ENCODE measurements at regions not wholly inside any gene's neighbourhood (a gene's known extent, or its start where the extent isn't known, plus 50 kb on each side); places are given as distances from the start of the nearest gene placed in this dataset.

DNA sequence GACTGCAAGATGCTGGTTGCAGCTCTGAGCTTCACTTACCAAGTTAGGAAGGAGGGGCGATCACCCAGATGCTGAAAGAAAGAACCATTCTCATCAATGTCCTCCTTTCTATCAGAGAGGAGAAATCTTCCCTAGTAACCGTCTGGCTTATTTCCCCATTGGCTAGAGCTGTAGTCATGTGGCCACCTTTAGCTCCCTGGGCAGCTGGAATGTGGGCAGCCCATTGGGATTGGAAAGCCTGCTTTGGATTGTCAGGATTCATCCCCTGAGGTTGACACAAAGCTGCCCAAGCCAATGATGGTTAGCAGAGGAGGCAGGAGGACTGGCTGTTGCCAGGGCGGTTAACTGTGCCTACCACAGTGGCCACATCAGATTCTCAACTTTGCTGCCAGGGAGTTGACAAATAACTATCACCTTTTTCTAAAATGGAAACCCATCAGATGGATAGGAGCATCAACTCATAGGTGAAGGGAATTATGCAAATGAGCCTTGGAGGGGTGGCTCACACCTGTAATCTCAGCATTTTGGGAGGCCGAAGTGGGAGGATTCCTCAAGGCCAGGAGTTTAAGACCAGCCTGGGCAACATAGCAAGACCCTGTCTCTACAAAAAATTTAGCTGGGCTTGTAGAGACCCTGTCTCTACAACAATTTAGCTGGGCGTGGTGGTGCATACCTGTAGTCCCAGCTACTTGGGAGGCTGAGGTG is 206.4 kb upstream of the GALNT17 start:
- Mint-ChIP-seq H3K36me3 (ENCODE audit: unreplicated experiment) (no peaks in the 10 kb centered on the region), H3K4me3 (ENCODE audit: unreplicated experiment) (no peak overlapping the region), H3K27ac (ENCODE audit: unreplicated experiment) (no peak overlapping the region), H3K4me1 (ENCODE audit: unreplicated experiment) (no peaks in the 10 kb centered on the region), H3K27me3 (ENCODE audit: unreplicated experiment) (no peaks in the 10 kb centered on the region), H3K9me3 (ENCODE audit: unreplicated experiment) (peaks cover 18% of the 10 kb centered on the region)
- TF ChIP-seq, protein P1, sequence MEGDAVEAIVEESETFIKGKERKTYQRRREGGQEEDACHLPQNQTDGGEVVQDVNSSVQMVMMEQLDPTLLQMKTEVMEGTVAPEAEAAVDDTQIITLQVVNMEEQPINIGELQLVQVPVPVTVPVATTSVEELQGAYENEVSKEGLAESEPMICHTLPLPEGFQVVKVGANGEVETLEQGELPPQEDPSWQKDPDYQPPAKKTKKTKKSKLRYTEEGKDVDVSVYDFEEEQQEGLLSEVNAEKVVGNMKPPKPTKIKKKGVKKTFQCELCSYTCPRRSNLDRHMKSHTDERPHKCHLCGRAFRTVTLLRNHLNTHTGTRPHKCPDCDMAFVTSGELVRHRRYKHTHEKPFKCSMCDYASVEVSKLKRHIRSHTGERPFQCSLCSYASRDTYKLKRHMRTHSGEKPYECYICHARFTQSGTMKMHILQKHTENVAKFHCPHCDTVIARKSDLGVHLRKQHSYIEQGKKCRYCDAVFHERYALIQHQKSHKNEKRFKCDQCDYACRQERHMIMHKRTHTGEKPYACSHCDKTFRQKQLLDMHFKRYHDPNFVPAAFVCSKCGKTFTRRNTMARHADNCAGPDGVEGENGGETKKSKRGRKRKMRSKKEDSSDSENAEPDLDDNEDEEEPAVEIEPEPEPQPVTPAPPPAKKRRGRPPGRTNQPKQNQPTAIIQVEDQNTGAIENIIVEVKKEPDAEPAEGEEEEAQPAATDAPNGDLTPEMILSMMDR (IDR thresholded peaks at IDR 0.05), result no peak
- DNase-seq (ENCODE audit: extremely low spot score, unreplicated experiment), result no peak

DNA sequence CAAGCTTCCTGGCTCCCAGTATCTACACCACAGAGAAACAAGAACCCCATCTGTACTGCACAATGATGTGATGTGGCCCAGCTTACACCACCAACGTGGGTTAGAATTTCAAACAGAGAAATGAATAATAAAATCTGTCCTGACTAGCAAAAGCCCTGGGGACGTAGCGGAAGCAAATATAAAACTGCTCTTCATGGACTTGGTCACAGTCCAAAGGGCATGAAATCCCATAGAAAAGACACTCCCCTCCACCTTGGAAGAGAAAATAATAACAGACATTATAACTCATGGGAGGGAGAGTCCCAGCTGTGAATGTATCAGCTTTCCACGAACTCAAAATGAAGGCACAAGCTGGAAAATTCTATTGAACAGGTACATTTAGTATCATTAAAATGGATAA is 205.3 kb upstream of the GALNT17 start:
- no peak overlapping the region for H3K27ac Mint-ChIP-seq (ENCODE audit: unreplicated experiment)
- no peak for DNase-seq (ENCODE audit: extremely low spot score, unreplicated experiment)
- no peaks in the 10 kb centered on the region for H3K36me3 Mint-ChIP-seq (ENCODE audit: unreplicated experiment)
- H3K9me3 Mint-ChIP-seq (ENCODE audit: unreplicated experiment), result peaks cover 23% of the 10 kb centered on the region
- H3K4me1 Mint-ChIP-seq (ENCODE audit: unreplicated experiment), result no peaks in the 10 kb centered on the region
- no peak overlapping the region for H3K4me3 Mint-ChIP-seq (ENCODE audit: unreplicated experiment)
- TF ChIP-seq, protein P1 (IDR thresholded peaks at IDR 0.05), result no peak
- H3K27me3 Mint-ChIP-seq (ENCODE audit: unreplicated experiment), result no peaks in the 10 kb centered on the region

DNA sequence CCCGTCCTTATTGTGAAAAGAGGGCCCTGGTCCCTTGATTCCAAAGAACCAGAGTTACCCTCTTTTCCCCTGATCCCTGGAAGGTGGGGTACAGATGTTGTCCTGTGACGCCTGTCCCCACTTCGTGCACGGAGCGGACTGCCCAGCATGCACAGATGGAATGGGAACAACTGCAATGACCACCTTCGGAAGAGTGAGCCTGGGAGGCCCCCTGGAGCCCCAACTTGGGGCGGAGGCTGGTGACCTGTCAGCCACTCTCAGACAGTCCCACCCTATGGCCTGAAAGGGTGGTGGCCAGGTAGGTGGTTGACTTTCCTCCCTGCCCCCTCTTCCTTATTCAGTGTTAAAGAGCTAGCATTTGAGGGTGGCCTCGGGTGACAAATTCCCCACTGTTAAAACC is 196.6 kb upstream of the GALNT17 start:
- Mint-ChIP-seq H3K27me3 (ENCODE audit: unreplicated experiment) (no peaks in the 10 kb centered on the region), H3K9me3 (ENCODE audit: unreplicated experiment) (peaks cover 38% of the 10 kb centered on the region), H3K4me3 (ENCODE audit: unreplicated experiment) (no peak overlapping the region), H3K4me1 (ENCODE audit: unreplicated experiment) (no peaks in the 10 kb centered on the region), H3K36me3 (ENCODE audit: unreplicated experiment) (no peaks in the 10 kb centered on the region), H3K27ac (ENCODE audit: unreplicated experiment) (no peak overlapping the region)
- DNase-seq (ENCODE audit: extremely low spot score, unreplicated experiment), result peak; percentile 83
- TF ChIP-seq, protein P1 (IDR thresholded peaks at IDR 0.05), result no peak

DNA sequence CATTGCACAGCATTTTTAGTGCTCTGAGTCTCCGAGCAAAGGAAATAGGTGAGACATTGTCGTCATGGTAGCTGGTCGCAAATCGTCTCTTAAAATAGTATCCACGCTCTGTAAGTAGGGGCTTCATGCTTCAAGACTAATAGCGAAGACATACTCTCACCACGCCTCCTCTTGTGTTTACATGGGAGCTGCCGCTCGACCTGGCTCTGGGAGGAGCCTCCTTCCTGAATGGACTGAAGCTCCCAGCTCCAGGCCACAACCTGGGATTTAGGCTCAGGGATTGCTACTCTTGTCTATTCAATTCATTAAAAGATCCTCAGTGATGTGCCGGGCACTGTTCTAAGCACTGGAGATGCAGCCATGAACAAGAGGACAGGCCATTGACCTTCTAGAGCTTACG is 196.1 kb upstream of the GALNT17 start:
- DNase-seq (ENCODE audit: extremely low spot score, unreplicated experiment), result peak; percentile 27
- Mint-ChIP-seq H3K27me3 (ENCODE audit: unreplicated experiment) (no peaks in the 10 kb centered on the region), H3K4me1 (ENCODE audit: unreplicated experiment) (no peaks in the 10 kb centered on the region), H3K27ac (ENCODE audit: unreplicated experiment) (no peak overlapping the region), H3K36me3 (ENCODE audit: unreplicated experiment) (no peaks in the 10 kb centered on the region), H3K9me3 (ENCODE audit: unreplicated experiment) (peaks cover 43% of the 10 kb centered on the region), H3K4me3 (ENCODE audit: unreplicated experiment) (no peak overlapping the region)
- TF ChIP-seq, protein P1 (IDR thresholded peaks at IDR 0.05), result no peak

DNA sequence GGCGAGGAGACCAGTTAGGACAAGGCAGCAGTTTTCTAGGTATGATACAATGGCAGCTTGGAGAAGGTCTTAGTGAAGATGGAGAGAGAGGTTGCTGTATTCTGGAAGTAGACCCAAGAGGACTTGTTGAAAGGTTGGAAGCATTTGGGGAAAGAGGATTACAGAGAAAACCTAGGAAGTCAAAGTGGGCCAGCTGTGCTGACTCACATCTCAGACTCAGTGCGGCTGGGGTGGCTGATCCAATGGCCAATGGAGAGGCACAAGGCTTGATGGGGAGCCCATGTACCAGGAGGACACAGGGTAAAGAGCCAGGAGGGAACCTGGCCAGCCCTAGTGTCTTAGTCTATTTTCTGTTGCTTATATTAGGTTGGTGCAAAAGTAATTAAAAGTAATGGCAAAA is 194.5 kb upstream of the GALNT17 start:
- H3K27ac Mint-ChIP-seq (ENCODE audit: unreplicated experiment), result no peak overlapping the region
- TF ChIP-seq, protein P1 (IDR thresholded peaks at IDR 0.05), result no peak

More for the DNA sequence above, 194.5 kb upstream of the GALNT17 start:
- peaks cover 47% of the 10 kb centered on the region for H3K9me3 Mint-ChIP-seq (ENCODE audit: unreplicated experiment)
- H3K36me3 Mint-ChIP-seq (ENCODE audit: unreplicated experiment), result no peaks in the 10 kb centered on the region
- peak; percentile 60 for DNase-seq (ENCODE audit: extremely low spot score, unreplicated experiment)
- H3K27me3 Mint-ChIP-seq (ENCODE audit: unreplicated experiment), result no peaks in the 10 kb centered on the region
- no peak overlapping the region for H3K4me3 Mint-ChIP-seq (ENCODE audit: unreplicated experiment)
- H3K4me1 Mint-ChIP-seq (ENCODE audit: unreplicated experiment), result no peaks in the 10 kb centered on the region

All from osteocyte (in vitro differentiated cells).